ENCODE measurements at regions not wholly inside any gene's neighbourhood (a gene's known extent, or its start where the extent isn't known, plus 50 kb on each side); places are given as distances from the start of the nearest gene placed in this dataset.

- CTCF ChIA-PET, result no interaction called here
- no peak for TF ChIP-seq EZH2 (IDR thresholded peaks at IDR 0.05; ENCODE audit: low read depth)
- TF ChIP-seq CTCF (conservative IDR thresholded peaks at IDR 0.05), result no peak
- intact Hi-C loops (cut with micrococcal nuclease; ENCODE audit: unreplicated experiment), result no loop called here
- H3F3A ChIP-seq (ENCODE audit: insufficient read depth, low read depth), result no peaks in the 10 kb centered on the region
- POLR2A ChIA-PET (ENCODE audit: unreplicated experiment), result no interaction called here
- H3K79me2 ChIP-seq (ENCODE audit: low read depth), result no peaks in the 10 kb centered on the region
- H3K27ac ChIP-seq, result no peak overlapping the region
- no peaks in the 10 kb centered on the region for H3K36me3 ChIP-seq (ENCODE audit: low read depth)
- no TSS peak for BruUV-seq (replicated peaks)
- no peaks in the 10 kb centered on the region for H3K9me3 ChIP-seq (ENCODE audit: insufficient read depth, low read depth)
- H3K27me3 ChIP-seq (ENCODE audit: insufficient read depth, low read depth), result no peaks in the 10 kb centered on the region
- no peaks in the 10 kb centered on the region for H4K20me1 ChIP-seq (ENCODE audit: insufficient read depth)
- H3K4me2 ChIP-seq, result no peak overlapping the region
- no peak overlapping the region for H2AFZ ChIP-seq
- 0 out of 2 replicates have a peak, but pooled peaks cover 4% of the 10 kb centered on the region for H3K4me1 ChIP-seq (replicated peaks; ENCODE audit: insufficient read depth)
- no peak for DNase-seq
- H3K9me2 ChIP-seq (ENCODE audit: insufficient read depth), result no peaks in the 10 kb centered on the region
- H3K4me3 ChIP-seq, result no peak overlapping the region
These were observed 663.6 kb upstream of the CPEB2 start for GRCh38 chr4:14338585-14339265.

- POLR2A ChIA-PET (ENCODE audit: unreplicated experiment), result no interaction called here
- no peak overlapping the region for H3K4me3 ChIP-seq
- no peaks in the 10 kb centered on the region for H3K36me3 ChIP-seq (ENCODE audit: low read depth)
- H3K79me2 ChIP-seq (ENCODE audit: low read depth), result no peaks in the 10 kb centered on the region
- H3F3A ChIP-seq (ENCODE audit: insufficient read depth, low read depth), result no peaks in the 10 kb centered on the region
- no peaks in the 10 kb centered on the region for H3K27me3 ChIP-seq (ENCODE audit: insufficient read depth, low read depth)
- H2AFZ ChIP-seq, result no peak overlapping the region
- CTCF ChIA-PET, result no interaction called here
- H3K4me2 ChIP-seq, result no peak overlapping the region
- H3K27ac ChIP-seq, result no peak overlapping the region
- no peak for TF ChIP-seq EZH2 (IDR thresholded peaks at IDR 0.05; ENCODE audit: low read depth)
- TF ChIP-seq CTCF (conservative IDR thresholded peaks at IDR 0.05), result no peak
- no peaks in the 10 kb centered on the region for H3K9me3 ChIP-seq (ENCODE audit: insufficient read depth, low read depth)
- intact Hi-C loops (cut with micrococcal nuclease; ENCODE audit: unreplicated experiment), result no loop called here
- no peak for DNase-seq
- H4K20me1 ChIP-seq (ENCODE audit: insufficient read depth), result no peaks in the 10 kb centered on the region
- H3K4me1 ChIP-seq (replicated peaks; ENCODE audit: insufficient read depth), result 0 out of 2 replicates have a peak, but pooled peaks cover 4% of the 10 kb centered on the region
- H3K9me2 ChIP-seq (ENCODE audit: insufficient read depth), result no peaks in the 10 kb centered on the region
- no TSS peak for BruUV-seq (replicated peaks)
These were observed 662.6 kb upstream of the CPEB2 start for GRCh38 chr4:14339715-14340114.

GRCh38 chr4:14340321-14340720 is 662.0 kb upstream of the CPEB2 start:
- Histone ChIP-seq H3K79me2 (ENCODE audit: low read depth) (no peaks in the 10 kb centered on the region), H2AFZ (no peak overlapping the region), H3K4me3 (no peak overlapping the region), H3K36me3 (ENCODE audit: low read depth) (no peaks in the 10 kb centered on the region), H3K9me3 (ENCODE audit: insufficient read depth, low read depth) (no peaks in the 10 kb centered on the region), H3K27ac (no peak overlapping the region), H3K4me2 (no peak overlapping the region), H3K4me1 (replicated peaks; ENCODE audit: insufficient read depth) (0 out of 2 replicates have a peak, but pooled peaks cover 4% of the 10 kb centered on the region), H4K20me1 (ENCODE audit: insufficient read depth) (no peaks in the 10 kb centered on the region), H3K9me2 (ENCODE audit: insufficient read depth) (no peaks in the 10 kb centered on the region), H3K27me3 (ENCODE audit: insufficient read depth, low read depth) (no peaks in the 10 kb centered on the region), H3F3A (ENCODE audit: insufficient read depth, low read depth) (no peaks in the 10 kb centered on the region)
- POLR2A ChIA-PET (ENCODE audit: unreplicated experiment), result no interaction called here
- intact Hi-C loops (cut with micrococcal nuclease; ENCODE audit: unreplicated experiment), result no loop called here
- BruUV-seq (replicated peaks), result no TSS peak
- no peak for DNase-seq
- TF ChIP-seq CTCF (conservative IDR thresholded peaks at IDR 0.05) (no peak), EZH2 (IDR thresholded peaks at IDR 0.05; ENCODE audit: low read depth) (no peak)
- CTCF ChIA-PET, result no interaction called here
